Smooth muscle cell (in vitro differentiated cells): ENCODE measurements at regions not wholly inside any gene's neighbourhood (a gene's known extent, or its start where the extent isn't known, plus 50 kb on each side); places are given as distances from the start of the nearest gene placed in this dataset.

Experiments used
- DNase-seq: peaks from one replicate; lab custom pipeline; 2025; ENCODE audit not compliant: unreplicated experiment; lab: John Stamatoyannopoulos, UW
- H2AFZ ChIP-seq: fragments of 200-600 bp; sonication (generic); 2 replicates; pipeline ENCODE4 v1.6.0; 2016; ENCODE audit warnings: antibody characterized with exemption, low read depth, mild to moderate bottlenecking
- H3F3A ChIP-seq: fragments of 200-600 bp; sonication (generic); 2 replicates; pipeline ENCODE4 v1.6.0; 2017; ENCODE audit warnings: antibody characterized with exemption, low read depth
- H3K27ac ChIP-seq: fragments of 200-600 bp; sonication (generic); 2 replicates; pipeline ENCODE4 v1.5.1; 2016; ENCODE audit warnings: low read depth, mild to moderate bottlenecking
- H3K27me3 ChIP-seq: fragments of 200-600 bp; sonication (generic); 2 replicates; pipeline ENCODE4 v1.6.1; 2016; ENCODE audit warnings: low read depth, mild to moderate bottlenecking
- H3K36me3 ChIP-seq: fragments of 200-600 bp; sonication (generic); 2 replicates; pipeline ENCODE4 v1.5.1; 2016; ENCODE audit warnings: low read depth
- H3K4me1 ChIP-seq: fragments of 200-600 bp; sonication (generic); 2 replicates; pipeline ENCODE4 v1.5.1; 2016; ENCODE audit warnings: low read depth
- H3K4me2 ChIP-seq: fragments of 200-600 bp; sonication (generic); 2 replicates; pipeline ENCODE4 v1.6.0; 2016; ENCODE audit warnings: mild to moderate bottlenecking
- H3K4me3 ChIP-seq: fragments of 200-600 bp; sonication (generic); 2 replicates; pipeline ENCODE4 v1.5.1; 2016; ENCODE audit warnings: mild to moderate bottlenecking
- H3K79me2 ChIP-seq: fragments of 200-600 bp; sonication (generic); 2 replicates; pipeline ENCODE4 v1.6.0; 2016; ENCODE audit warnings: low read depth, mild to moderate bottlenecking
- H3K9ac ChIP-seq: fragments of 200-600 bp; sonication (generic); 2 replicates; pipeline ENCODE4 v1.6.0; 2016; ENCODE audit warnings: low read depth
- H3K9me3 ChIP-seq: fragments of 200-600 bp; sonication (generic); replicated peaks from 2 replicates; pipeline ENCODE4 v1.5.1; 2016; ENCODE audit warnings: low read depth
- H4K20me1 ChIP-seq: fragments of 200-600 bp; sonication (generic); 2 replicates; pipeline ENCODE4 v1.6.0; 2016; ENCODE audit warnings: low read depth
- WGBS: methylation state at CpG from one replicate; pipeline ENCODE4 v1.1.7; 2016; ENCODE audit warnings: low lambda C conversion rate; 5-methylcytosine and 5-hydroxymethylcytosine counted together
- TF ChIP-seq, protein P1 (sequence below): fragments of 200-600 bp; sonication (generic); IDR thresholded peaks from 2 replicates; pipeline ENCODE4 v1.5.1; 2017; ENCODE audit warnings: borderline replicate concordance, mild to moderate bottlenecking, antibody characterized with exemption; ENCODE audit not compliant: insufficient read depth, poor library complexity, severe bottlenecking

- H3K9me3 ChIP-seq: no peaks in the 10 kb centered on the region
- TF ChIP-seq, protein P1, sequence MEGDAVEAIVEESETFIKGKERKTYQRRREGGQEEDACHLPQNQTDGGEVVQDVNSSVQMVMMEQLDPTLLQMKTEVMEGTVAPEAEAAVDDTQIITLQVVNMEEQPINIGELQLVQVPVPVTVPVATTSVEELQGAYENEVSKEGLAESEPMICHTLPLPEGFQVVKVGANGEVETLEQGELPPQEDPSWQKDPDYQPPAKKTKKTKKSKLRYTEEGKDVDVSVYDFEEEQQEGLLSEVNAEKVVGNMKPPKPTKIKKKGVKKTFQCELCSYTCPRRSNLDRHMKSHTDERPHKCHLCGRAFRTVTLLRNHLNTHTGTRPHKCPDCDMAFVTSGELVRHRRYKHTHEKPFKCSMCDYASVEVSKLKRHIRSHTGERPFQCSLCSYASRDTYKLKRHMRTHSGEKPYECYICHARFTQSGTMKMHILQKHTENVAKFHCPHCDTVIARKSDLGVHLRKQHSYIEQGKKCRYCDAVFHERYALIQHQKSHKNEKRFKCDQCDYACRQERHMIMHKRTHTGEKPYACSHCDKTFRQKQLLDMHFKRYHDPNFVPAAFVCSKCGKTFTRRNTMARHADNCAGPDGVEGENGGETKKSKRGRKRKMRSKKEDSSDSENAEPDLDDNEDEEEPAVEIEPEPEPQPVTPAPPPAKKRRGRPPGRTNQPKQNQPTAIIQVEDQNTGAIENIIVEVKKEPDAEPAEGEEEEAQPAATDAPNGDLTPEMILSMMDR: no peak
Observed at GRCh38 chr6:104322841-104323240, 536.9 kb downstream of the HACE1 start.

GRCh38 chr6:104321301-104321700 lies 538.4 kb downstream of the HACE1 start:
- Histone ChIP-seq H3K4me2 (no peak overlapping the region), H3F3A (no peaks in the 10 kb centered on the region), H3K9ac (no peak overlapping the region), H3K4me3 (no peak overlapping the region), H3K4me1 (no peaks in the 10 kb centered on the region), H3K9me3 (no peaks in the 10 kb centered on the region), H3K36me3 (no peaks in the 10 kb centered on the region), H3K27ac (no peak overlapping the region), H3K79me2 (no peaks in the 10 kb centered on the region), H3K27me3 (no peaks in the 10 kb centered on the region), H2AFZ (no peak overlapping the region), H4K20me1 (no peaks in the 10 kb centered on the region)
- no peak for DNase-seq
- WGBS: 96% methylated on average over 1 of the region's 1 CpG
- TF ChIP-seq, protein P1: no peak

More at GRCh38 chr6:104322841-104323240, 536.9 kb downstream of the HACE1 start:
- Histone ChIP-seq H4K20me1 (no peaks in the 10 kb centered on the region), H3K27ac (no peak overlapping the region), H3K27me3 (no peaks in the 10 kb centered on the region), H2AFZ (no peak overlapping the region), H3K9ac (no peak overlapping the region), H3K36me3 (no peaks in the 10 kb centered on the region), H3K79me2 (no peaks in the 10 kb centered on the region), H3K4me3 (no peak overlapping the region), H3F3A (no peaks in the 10 kb centered on the region), H3K4me1 (no peaks in the 10 kb centered on the region), H3K4me2 (no peak overlapping the region)
- 88% methylated on average over 5 of the region's 5 CpGs for WGBS
- no peak for DNase-seq

GRCh38 chr6:104320896-104321295 lies 538.8 kb downstream of the HACE1 start:
- Histone ChIP-seq H3F3A (no peaks in the 10 kb centered on the region), H4K20me1 (no peaks in the 10 kb centered on the region), H3K36me3 (no peaks in the 10 kb centered on the region), H2AFZ (no peak overlapping the region), H3K27me3 (no peaks in the 10 kb centered on the region), H3K9me3 (no peaks in the 10 kb centered on the region), H3K4me3 (no peak overlapping the region), H3K9ac (no peak overlapping the region), H3K27ac (no peak overlapping the region), H3K4me2 (no peak overlapping the region), H3K4me1 (no peaks in the 10 kb centered on the region), H3K79me2 (no peaks in the 10 kb centered on the region)
- TF ChIP-seq, protein P1: no peak
- 71% methylated on average over 4 of the region's 4 CpGs for WGBS
- DNase-seq: no peak

- H3K36me3 ChIP-seq: no peaks in the 10 kb centered on the region
- TF ChIP-seq, protein P1: no peak
- H4K20me1 ChIP-seq: no peaks in the 10 kb centered on the region
- no peak overlapping the region for H3K4me2 ChIP-seq
- WGBS: 82% methylated on average over 3 of the region's 3 CpGs
- no peaks in the 10 kb centered on the region for H3F3A ChIP-seq
- H3K79me2 ChIP-seq: no peaks in the 10 kb centered on the region
- H2AFZ ChIP-seq: no peak overlapping the region
- H3K9ac ChIP-seq: no peak overlapping the region
- no peaks in the 10 kb centered on the region for H3K9me3 ChIP-seq
- DNase-seq: no peak
- H3K4me3 ChIP-seq: no peak overlapping the region
- no peak overlapping the region for H3K27ac ChIP-seq
- H3K27me3 ChIP-seq: no peaks in the 10 kb centered on the region
- H3K4me1 ChIP-seq: no peaks in the 10 kb centered on the region
Observed at GRCh38 chr6:104312851-104313250, 546.9 kb downstream of the HACE1 start.
